GM11168 (cell line): ENCODE measurements at regions not wholly inside any gene's neighbourhood (a gene's known extent, or its start where the extent isn't known, plus 50 kb on each side); places are given as distances from the start of the nearest gene placed in this dataset.

Experiments
- in situ Hi-C: fragments of 300-500 bp; cut with MboI; formaldehyde crosslinking; loops from one replicate; pipeline ENCODE4 v1.12.0; 2022; ENCODE audit warnings: low sequenced_read_pairs; ENCODE audit not compliant: unreplicated experiment

- in situ Hi-C loops = no loop called here
Observed at GRCh38 chr3:103002425-103003176, 567.8 kb downstream of the ZPLD1 start.

GRCh38 chr3:103006526-103007183 is 571.8 kb downstream of the ZPLD1 start:
- in situ Hi-C loops = no loop called here

- in situ Hi-C loops = no loop called here
Observed at GRCh38 chr3:103009609-103010008, 574.8 kb downstream of the ZPLD1 start.

GRCh38 chr3:103025880-103026279 is 591.1 kb downstream of the ZPLD1 start:
- in situ Hi-C loops = no loop called here

GRCh38 chr3:103033841-103034240 is 599.0 kb downstream of the ZPLD1 start:
- in situ Hi-C loops = no loop called here

- in situ Hi-C loops = no loop called here
Observed at GRCh38 chr3:103047640-103048039, 612.8 kb downstream of the ZPLD1 start.

- in situ Hi-C loops = no loop called here
Observed at GRCh38 chr3:103048068-103048722, 613.4 kb downstream of the ZPLD1 start.

GRCh38 chr3:103052236-103052830 is 617.5 kb downstream of the ZPLD1 start:
- in situ Hi-C loops = no loop called here

GRCh38 chr3:103055021-103055520 is 620.3 kb downstream of the ZPLD1 start:
- in situ Hi-C loops = no loop called here

- in situ Hi-C loops = no loop called here
Observed at GRCh38 chr3:103056542-103056941, 621.7 kb downstream of the ZPLD1 start.

GRCh38 chr3:103057003-103057402 is 622.2 kb downstream of the ZPLD1 start:
- in situ Hi-C loops = no loop called here

- in situ Hi-C loops = no loop called here
Observed at GRCh38 chr3:103057487-103057886, 622.7 kb downstream of the ZPLD1 start.

- in situ Hi-C loops = no loop called here
Observed at GRCh38 chr3:103059432-103059831, 624.6 kb downstream of the ZPLD1 start.

GRCh38 chr3:103060242-103060641 is 625.4 kb downstream of the ZPLD1 start:
- in situ Hi-C loops = no loop called here

- in situ Hi-C loops = no loop called here
Observed at GRCh38 chr3:103067963-103068362, 633.1 kb downstream of the ZPLD1 start.

- in situ Hi-C loops = no loop called here
Observed at GRCh38 chr3:103075282-103075681, 640.5 kb downstream of the ZPLD1 start.

GRCh38 chr3:103077910-103078309 is 643.1 kb downstream of the ZPLD1 start:
- in situ Hi-C loops = no loop called here

GRCh38 chr3:103082501-103082900 is 647.7 kb downstream of the ZPLD1 start:
- in situ Hi-C loops = no loop called here

GRCh38 chr3:103083848-103084631 is 649.2 kb downstream of the ZPLD1 start:
- in situ Hi-C loops = no loop called here

- in situ Hi-C loops = no loop called here
Observed at GRCh38 chr3:103085465-103085864, 650.6 kb downstream of the ZPLD1 start.
